DND-41 (cell line): ENCODE measurements at regions not wholly inside any gene's neighbourhood (a gene's known extent, or its start where the extent isn't known, plus 50 kb on each side); places are given as distances from the start of the nearest gene placed in this dataset.

ENCODE experiments used
- CTCF ChIP-seq: IDR thresholded peaks from 2 replicates; pipeline ENCODE4 v1.5.1; 2012; ENCODE audit warnings: borderline replicate concordance, low read length, moderate library complexity, mild to moderate bottlenecking; ENCODE audit not compliant: poor library complexity, severe bottlenecking; ENCODE audit errors: extremely low read depth
- EZH2 ChIP-seq: IDR thresholded peaks from 3 replicates; pipeline ENCODE4 v1.6.1; 2012; ENCODE audit warnings: borderline replicate concordance, low read depth, mild to moderate bottlenecking, moderate library complexity, low read length, inconsistent platforms; ENCODE audit not compliant: severe bottlenecking

- TF ChIP-seq CTCF, result no peak
- no peak for TF ChIP-seq EZH2
Measured at GRCh38 chr20:41819436-41819835, 201.3 kb upstream of the CHD6 start.
